NT2/D1 (cell line): ENCODE measurements at regions not wholly inside any gene's neighbourhood (a gene's known extent, or its start where the extent isn't known, plus 50 kb on each side); places are given as distances from the start of the nearest gene placed in this dataset.

Experiments used
- SUZ12 ChIP-seq: IDR thresholded peaks from 2 replicates; pipeline ENCODE4 v1.6.1; 2011; ENCODE audit not compliant: insufficient read length, insufficient read depth; ENCODE audit errors: extremely low read depth
- YY1 ChIP-seq: IDR thresholded peaks from 2 replicates; pipeline ENCODE4 v1.6.1; 2011; ENCODE audit not compliant: insufficient read length, insufficient read depth
- ZNF274 ChIP-seq: IDR thresholded peaks from 2 replicates; pipeline ENCODE4 v1.6.1; 2011; ENCODE audit warnings: mild to moderate bottlenecking, low read depth, low read length

- TF ChIP-seq ZNF274: no peak
- TF ChIP-seq SUZ12: no peak
- no peak for TF ChIP-seq YY1
Measured at GRCh38 chrX:1767026-1767425, 152.2 kb downstream of the ASMT start.
